ENCODE measurements at regions not wholly inside any gene's neighbourhood (a gene's known extent, or its start where the extent isn't known, plus 50 kb on each side); places are given as distances from the start of the nearest gene placed in this dataset.

- TF ChIP-seq CBX8 (IDR thresholded peaks at IDR 0.05; ENCODE audit: borderline replicate concordance, low read depth, low read length): no peak
- TF ChIP-seq HDAC6 (IDR thresholded peaks at IDR 0.05; ENCODE audit: low read depth, low read length): no peak
- TF ChIP-seq KDM4A (IDR thresholded peaks at IDR 0.05; ENCODE audit: low read depth, low read length, severe bottlenecking): no peak
- no peak for TF ChIP-seq MAFK (IDR thresholded peaks at IDR 0.05; ENCODE audit: low read depth, low read length)
Observed at GRCh38 chr18:29531746-29532145, 1354.8 kb upstream of the CDH2 start (continued).
